ENCODE measurements at regions not wholly inside any gene's neighbourhood (a gene's known extent, or its start where the extent isn't known, plus 50 kb on each side); places are given as distances from the start of the nearest gene placed in this dataset.

- FAIRE-seq (no peak), DNase-seq (ENCODE audit: low read depth, low spot score) (no peak)
- no peaks in the 10 kb centered on the region for H3K36me3 ChIP-seq (ENCODE audit: control insufficient read depth in 2 of 2, extremely low read depth in 1 of 2, insufficient read depth in 2 of 2, low read length in 2 of 2)
- dilution Hi-C loops (cut with MboI; ENCODE audit: extremely low pct_ligation_motif_present, low sequenced_read_pairs): no loop called here
- no peaks in the 10 kb centered on the region for H4K20me1 ChIP-seq (ENCODE audit: control insufficient read depth, extremely low read depth, insufficient read depth, low read length)
- no peaks in the 10 kb centered on the region for H3K9me1 ChIP-seq (ENCODE audit: control insufficient read depth, extremely low read depth, insufficient read depth, low read length)
- H3K4me1 ChIP-seq (ENCODE audit: control insufficient read depth, extremely low read depth, insufficient read depth, low read length): no peaks in the 10 kb centered on the region
- H3K27ac ChIP-seq (ENCODE audit: control insufficient read depth, insufficient read depth, low read length): no peak overlapping the region
- no peak overlapping the region for H3K4me3 ChIP-seq (ENCODE audit: control insufficient read depth in 2 of 3, extremely low read depth in 1 of 3, insufficient read depth in 2 of 3, low read depth in 1 of 3, low read length in 3 of 3)
- H3K4me2 ChIP-seq (ENCODE audit: control insufficient read depth, extremely low read depth, insufficient read depth, low read depth, low read length): no peak overlapping the region
- H3K9ac ChIP-seq (ENCODE audit: control insufficient read depth, extremely low read depth, insufficient read depth, low read length): no peak overlapping the region
- TF ChIP-seq EZH2 (IDR thresholded peaks at IDR 0.05; ENCODE audit: low read length) (no peak), CTCF (optimal IDR thresholded peaks at IDR 0.05 in 1 of 3, IDR thresholded peaks at IDR 0.05 in 1 of 3, conservative IDR thresholded peaks at IDR 0.05 in 1 of 3; ENCODE audit: extremely low read depth in 1 of 3, insufficient read depth in 2 of 3, low read length in 3 of 3) (no peak)
- no peaks in the 10 kb centered on the region for H3K9me3 ChIP-seq (ENCODE audit: control insufficient read depth, low read depth, low read length)
- H3K79me2 ChIP-seq (ENCODE audit: control insufficient read depth, insufficient read depth, low read length): no peaks in the 10 kb centered on the region
- no peak overlapping the region for H2AFZ ChIP-seq (ENCODE audit: control insufficient read depth, low read length)
- no peaks in the 10 kb centered on the region for H3K27me3 ChIP-seq (ENCODE audit: control insufficient read depth, extremely low read depth, insufficient read depth, low read length)
Observed at GRCh38 chr3:167895684-167896083, 160.2 kb downstream of the SERPINI1 start.

- TF ChIP-seq EZH2 (IDR thresholded peaks at IDR 0.05; ENCODE audit: low read length) (no peak), CTCF (optimal IDR thresholded peaks at IDR 0.05 in 1 of 3, IDR thresholded peaks at IDR 0.05 in 1 of 3, conservative IDR thresholded peaks at IDR 0.05 in 1 of 3; ENCODE audit: extremely low read depth in 1 of 3, insufficient read depth in 2 of 3, low read length in 3 of 3) (no peak)
- FAIRE-seq: no peak
- Histone ChIP-seq H3K27me3 (ENCODE audit: control insufficient read depth, extremely low read depth, insufficient read depth, low read length) (no peaks in the 10 kb centered on the region), H3K79me2 (ENCODE audit: control insufficient read depth, insufficient read depth, low read length) (no peaks in the 10 kb centered on the region), H3K27ac (ENCODE audit: control insufficient read depth, insufficient read depth, low read length) (no peak overlapping the region), H3K9ac (ENCODE audit: control insufficient read depth, extremely low read depth, insufficient read depth, low read length) (no peak overlapping the region), H2AFZ (ENCODE audit: control insufficient read depth, low read length) (no peak overlapping the region), H3K4me3 (ENCODE audit: control insufficient read depth in 2 of 3, extremely low read depth in 1 of 3, insufficient read depth in 2 of 3, low read depth in 1 of 3, low read length in 3 of 3) (no peak overlapping the region), H4K20me1 (ENCODE audit: control insufficient read depth, extremely low read depth, insufficient read depth, low read length) (no peaks in the 10 kb centered on the region), H3K36me3 (ENCODE audit: control insufficient read depth in 2 of 2, extremely low read depth in 1 of 2, insufficient read depth in 2 of 2, low read length in 2 of 2) (no peaks in the 10 kb centered on the region), H3K9me1 (ENCODE audit: control insufficient read depth, extremely low read depth, insufficient read depth, low read length) (no peaks in the 10 kb centered on the region), H3K4me2 (ENCODE audit: control insufficient read depth, extremely low read depth, insufficient read depth, low read depth, low read length) (no peak overlapping the region), H3K9me3 (ENCODE audit: control insufficient read depth, low read depth, low read length) (no peaks in the 10 kb centered on the region), H3K4me1 (ENCODE audit: control insufficient read depth, extremely low read depth, insufficient read depth, low read length) (no peaks in the 10 kb centered on the region)
- dilution Hi-C loops (cut with MboI; ENCODE audit: extremely low pct_ligation_motif_present, low sequenced_read_pairs): no loop called here
- DNase-seq (ENCODE audit: low read depth, low spot score): no peak
Observed at GRCh38 chr3:167895178-167895577, 159.7 kb downstream of the SERPINI1 start.
